SU-DHL-6 (cell line): ENCODE measurements at regions not wholly inside any gene's neighbourhood (a gene's known extent, or its start where the extent isn't known, plus 50 kb on each side); places are given as distances from the start of the nearest gene placed in this dataset.
"Not testable (repeated sequence)": the region's sequence is repeated elsewhere in the genome, so short reads cannot be mapped to it uniquely, and the experiment has no call there.

ENCODE experiments used
- H2AFZ ChIP-seq: fragments of 200-600 bp; sonication (generic); 2 replicates; pipeline ENCODE4 v1.6.1; 2014; ENCODE audit warnings: low read depth, mild to moderate bottlenecking, moderate library complexity, mixed read lengths, antibody characterized with exemption, low read length; ENCODE audit not compliant: severe bottlenecking
- H3F3A ChIP-seq: fragments of 200-600 bp; shearing (Covaris generic); 2 replicates; pipeline ENCODE4 v1.6.0; 2016; ENCODE audit warnings: antibody characterized with exemption, mild to moderate bottlenecking; ENCODE audit not compliant: insufficient read depth
- H3K27ac ChIP-seq: fragments of 200-600 bp; sonication (generic); 2 replicates; pipeline ENCODE4 v1.5.1; 2016; ENCODE audit warnings: low read depth, mild to moderate bottlenecking, low read length, moderate library complexity, mixed read lengths
- H3K27me3 ChIP-seq: fragments of 200-600 bp; sonication (generic), shearing (Covaris generic); 2 replicates; pipeline ENCODE4 v1.6.0; 2014; ENCODE audit warnings: mild to moderate bottlenecking, low read length
- H3K36me3 ChIP-seq: fragments of 200-600 bp; sonication (generic); 2 replicates; pipeline ENCODE4 v1.6.1; 2014; ENCODE audit warnings: mild to moderate bottlenecking, low read length, mixed read lengths
- H3K4me2 ChIP-seq: fragments of 300-600, 200-600 bp; shearing (Covaris generic), sonication (generic); 2 replicates; pipeline ENCODE4 v1.6.0; 2014; ENCODE audit warnings: low read length, low read depth, mild to moderate bottlenecking; ENCODE audit not compliant: poor library complexity, severe bottlenecking
- H3K4me3 ChIP-seq: fragments of 200-600 bp; sonication (generic); 2 replicates; pipeline ENCODE4 v1.5.1; 2014; ENCODE audit warnings: antibody characterized with exemption, low read length, mild to moderate bottlenecking, mixed read lengths; ENCODE audit not compliant: insufficient read depth, poor library complexity, severe bottlenecking
- H3K79me2 ChIP-seq: fragments of 200-600 bp; sonication (generic); 2 replicates; pipeline ENCODE4 v1.6.1; 2014; ENCODE audit warnings: mild to moderate bottlenecking, low read length, moderate library complexity; ENCODE audit not compliant: insufficient read depth
- H3K9ac ChIP-seq: fragments of 200-600 bp; sonication (generic); 2 replicates; pipeline ENCODE4 v1.7.0; 2014; ENCODE audit warnings: mild to moderate bottlenecking, low read length
- H3K9me2 ChIP-seq: fragments of 200-600 bp; sonication (generic); replicated peaks from 2 replicates; pipeline ENCODE4 v1.6.1; 2014; ENCODE audit warnings: low read length; ENCODE audit not compliant: insufficient read depth
- H3K9me3 ChIP-seq: fragments of 200-600 bp; sonication (generic); 2 replicates; pipeline ENCODE4 v1.6.1; 2014; ENCODE audit warnings: low read length, mixed read lengths; ENCODE audit not compliant: insufficient read depth
- H4K20me1 ChIP-seq: fragments of 200-600 bp; sonication (generic); 2 replicates; pipeline ENCODE4 v1.6.1; 2014; ENCODE audit warnings: low read depth, mild to moderate bottlenecking, antibody characterized with exemption, low read length, moderate library complexity, mixed read lengths
- CTCF ChIP-seq: fragments of 200-600 bp; sonication (generic); IDR thresholded peaks from one replicate; pipeline ENCODE4 v1.5.1; 2017; ENCODE audit warnings: antibody characterized with exemption, mild to moderate bottlenecking, low read length, moderate library complexity; ENCODE audit not compliant: insufficient read depth, poor library complexity, severe bottlenecking
- EZH2phosphoT487 ChIP-seq: fragments of 200-600 bp; sonication (generic), shearing (Covaris generic); conservative IDR thresholded peaks from 2 replicates; pipeline ENCODE4 v1.6.1; 2018; ENCODE audit warnings: mild to moderate bottlenecking, antibody characterized with exemption, low read length, moderate library complexity, mixed read lengths

- Histone ChIP-seq H3K79me2 (no peaks in the 10 kb centered on the region), H3K36me3 (no peaks in the 10 kb centered on the region), H3K9me3 (no peaks in the 10 kb centered on the region), H3K4me2 (no peak overlapping the region), H3K9ac (no peak overlapping the region), H3K27me3 (no peaks in the 10 kb centered on the region), H2AFZ (no peak overlapping the region), H3K9me2 (no peaks in the 10 kb centered on the region), H3K4me3 (no peak overlapping the region), H3F3A (no peaks in the 10 kb centered on the region), H3K27ac (no peak overlapping the region), H4K20me1 (no peaks in the 10 kb centered on the region)
- no peak for TF ChIP-seq CTCF
- no peak for TF ChIP-seq EZH2phosphoT487
Observed at GRCh38 chr3:153928851-153929250, 192.3 kb upstream of the ARHGEF26 start.

- not testable (repeated sequence) for H2AFZ ChIP-seq, H3K9ac ChIP-seq, H3K9me3 ChIP-seq, H3K36me3 ChIP-seq, H3K27ac ChIP-seq, H3K4me2 ChIP-seq, H3K79me2 ChIP-seq, H3F3A ChIP-seq, H3K4me3 ChIP-seq, H3K27me3 ChIP-seq, H3K9me2 ChIP-seq, H4K20me1 ChIP-seq
Observed at GRCh38 chr3:153933481-153933880, 187.7 kb upstream of the ARHGEF26 start.

- H4K20me1 ChIP-seq: no peaks in the 10 kb centered on the region
- no peak overlapping the region for H3K27ac ChIP-seq
- no peaks in the 10 kb centered on the region for H3F3A ChIP-seq
- H3K79me2 ChIP-seq: no peaks in the 10 kb centered on the region
- no peak overlapping the region for H2AFZ ChIP-seq
- TF ChIP-seq EZH2phosphoT487 (no peak), CTCF (no peak)
- H3K27me3 ChIP-seq: no peaks in the 10 kb centered on the region
- no peak overlapping the region for H3K4me2 ChIP-seq
- H3K9me2 ChIP-seq: no peaks in the 10 kb centered on the region
- no peak overlapping the region for H3K9ac ChIP-seq
- H3K4me3 ChIP-seq: no peak overlapping the region
- H3K36me3 ChIP-seq: no peaks in the 10 kb centered on the region
- H3K9me3 ChIP-seq: no peaks in the 10 kb centered on the region
Observed at GRCh38 chr3:153944084-153944483, 177.1 kb upstream of the ARHGEF26 start.

- no peak overlapping the region for H3K4me2 ChIP-seq
- TF ChIP-seq CTCF (no peak), EZH2phosphoT487 (no peak)
- no peaks in the 10 kb centered on the region for H3K79me2 ChIP-seq
- H3K9me2 ChIP-seq: no peaks in the 10 kb centered on the region
- H3F3A ChIP-seq: no peaks in the 10 kb centered on the region
- H3K27me3 ChIP-seq: no peaks in the 10 kb centered on the region
- no peaks in the 10 kb centered on the region for H4K20me1 ChIP-seq
- no peaks in the 10 kb centered on the region for H3K36me3 ChIP-seq
- H3K9me3 ChIP-seq: no peaks in the 10 kb centered on the region
- no peak overlapping the region for H3K27ac ChIP-seq
- no peak overlapping the region for H3K9ac ChIP-seq
- no peak overlapping the region for H2AFZ ChIP-seq
- no peak overlapping the region for H3K4me3 ChIP-seq
Observed at GRCh38 chr3:153951276-153951675, 169.9 kb upstream of the ARHGEF26 start.
